ENCODE measurements at regions not wholly inside any gene's neighbourhood (a gene's known extent, or its start where the extent isn't known, plus 50 kb on each side); places are given as distances from the start of the nearest gene placed in this dataset.

DNA sequence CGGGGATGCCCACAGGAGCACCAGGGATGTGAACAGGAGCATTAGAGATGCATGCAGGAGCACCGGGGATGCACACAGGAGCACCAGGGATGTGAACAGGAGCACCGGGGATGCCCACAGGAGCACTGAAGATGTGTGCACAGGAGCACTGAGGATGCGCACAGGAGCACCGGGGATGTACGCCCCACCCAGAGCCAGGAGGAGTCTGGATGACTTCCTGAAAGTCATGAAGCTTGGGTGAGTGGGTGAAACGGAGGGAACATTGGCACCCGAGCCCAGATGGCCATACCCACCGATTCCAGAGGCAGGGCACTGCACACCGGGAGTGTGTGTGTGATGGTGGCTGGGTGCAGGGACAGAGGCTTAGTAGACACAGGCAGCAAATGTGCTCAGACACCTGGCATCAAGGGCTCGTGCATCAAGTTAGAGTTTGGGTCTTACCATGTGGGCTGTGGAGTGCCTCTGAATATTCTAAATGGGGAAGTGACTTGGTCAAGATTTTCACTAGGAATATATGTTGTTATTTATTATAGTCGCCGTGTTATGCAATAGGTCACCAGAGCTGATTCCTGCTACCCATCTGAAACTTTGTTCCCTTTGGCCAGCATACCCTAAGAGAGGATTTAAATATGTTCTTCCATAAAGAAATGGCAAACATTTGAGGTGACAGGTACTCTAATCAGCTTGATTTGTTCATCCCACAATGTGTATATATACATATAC lies 365.8 kb upstream of the MYT1L start:
- no peak for TF ChIP-seq POLR2A (IDR thresholded peaks at IDR 0.05)
- TF ChIP-seq, protein P1, sequence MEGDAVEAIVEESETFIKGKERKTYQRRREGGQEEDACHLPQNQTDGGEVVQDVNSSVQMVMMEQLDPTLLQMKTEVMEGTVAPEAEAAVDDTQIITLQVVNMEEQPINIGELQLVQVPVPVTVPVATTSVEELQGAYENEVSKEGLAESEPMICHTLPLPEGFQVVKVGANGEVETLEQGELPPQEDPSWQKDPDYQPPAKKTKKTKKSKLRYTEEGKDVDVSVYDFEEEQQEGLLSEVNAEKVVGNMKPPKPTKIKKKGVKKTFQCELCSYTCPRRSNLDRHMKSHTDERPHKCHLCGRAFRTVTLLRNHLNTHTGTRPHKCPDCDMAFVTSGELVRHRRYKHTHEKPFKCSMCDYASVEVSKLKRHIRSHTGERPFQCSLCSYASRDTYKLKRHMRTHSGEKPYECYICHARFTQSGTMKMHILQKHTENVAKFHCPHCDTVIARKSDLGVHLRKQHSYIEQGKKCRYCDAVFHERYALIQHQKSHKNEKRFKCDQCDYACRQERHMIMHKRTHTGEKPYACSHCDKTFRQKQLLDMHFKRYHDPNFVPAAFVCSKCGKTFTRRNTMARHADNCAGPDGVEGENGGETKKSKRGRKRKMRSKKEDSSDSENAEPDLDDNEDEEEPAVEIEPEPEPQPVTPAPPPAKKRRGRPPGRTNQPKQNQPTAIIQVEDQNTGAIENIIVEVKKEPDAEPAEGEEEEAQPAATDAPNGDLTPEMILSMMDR (IDR thresholded peaks at IDR 0.05) = no peak

All from lower leg skin (tissue), 3 donors.